GM21529 (cell line): ENCODE measurements at regions not wholly inside any gene's neighbourhood (a gene's known extent, or its start where the extent isn't known, plus 50 kb on each side); places are given as distances from the start of the nearest gene placed in this dataset.
"Not testable (repeated sequence)": the region's sequence is repeated elsewhere in the genome, so short reads cannot be mapped to it uniquely, and the experiment has no call there.

Source experiments
- ATAC-seq: cut with Tn5 transposase; IDR thresholded peaks from one replicate; pipeline ENCODE4 v1.9.1; 2021; ENCODE audit not compliant: unreplicated experiment

- ATAC-seq, result no peak
Measured at GRCh38 chr16:87042551-87043230, 274.5 kb downstream of the C16orf95 start.

- no peak for ATAC-seq
Measured at GRCh38 chr16:87043231-87044031, 273.8 kb downstream of the C16orf95 start.

DNA sequence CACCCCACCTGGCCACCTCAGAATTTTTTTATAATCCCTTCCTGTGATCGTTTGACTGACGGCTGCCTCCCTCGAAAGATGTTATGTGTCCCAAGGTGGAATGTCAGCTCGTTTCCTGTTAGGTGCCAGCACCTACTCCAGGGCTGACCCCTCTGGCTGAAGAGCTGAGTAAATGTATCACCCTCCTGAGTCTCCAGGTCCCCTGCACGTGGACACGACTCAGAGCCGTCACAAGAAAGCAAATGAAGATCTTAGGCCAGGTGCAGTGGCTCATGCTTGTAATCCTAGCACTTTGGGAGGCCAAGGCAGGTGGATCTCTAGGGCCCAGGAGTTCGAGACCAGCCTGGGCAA is 273.2 kb downstream of the C16orf95 start:
- ATAC-seq, result no peak

- no peak for ATAC-seq
Measured at GRCh38 chr16:87044829-87045228, 272.4 kb downstream of the C16orf95 start.

GRCh38 chr16:87045466-87046216 is 271.6 kb downstream of the C16orf95 start:
- ATAC-seq, result no peak

GRCh38 chr16:87046235-87046634 is 271.0 kb downstream of the C16orf95 start:
- ATAC-seq, result no peak

DNA sequence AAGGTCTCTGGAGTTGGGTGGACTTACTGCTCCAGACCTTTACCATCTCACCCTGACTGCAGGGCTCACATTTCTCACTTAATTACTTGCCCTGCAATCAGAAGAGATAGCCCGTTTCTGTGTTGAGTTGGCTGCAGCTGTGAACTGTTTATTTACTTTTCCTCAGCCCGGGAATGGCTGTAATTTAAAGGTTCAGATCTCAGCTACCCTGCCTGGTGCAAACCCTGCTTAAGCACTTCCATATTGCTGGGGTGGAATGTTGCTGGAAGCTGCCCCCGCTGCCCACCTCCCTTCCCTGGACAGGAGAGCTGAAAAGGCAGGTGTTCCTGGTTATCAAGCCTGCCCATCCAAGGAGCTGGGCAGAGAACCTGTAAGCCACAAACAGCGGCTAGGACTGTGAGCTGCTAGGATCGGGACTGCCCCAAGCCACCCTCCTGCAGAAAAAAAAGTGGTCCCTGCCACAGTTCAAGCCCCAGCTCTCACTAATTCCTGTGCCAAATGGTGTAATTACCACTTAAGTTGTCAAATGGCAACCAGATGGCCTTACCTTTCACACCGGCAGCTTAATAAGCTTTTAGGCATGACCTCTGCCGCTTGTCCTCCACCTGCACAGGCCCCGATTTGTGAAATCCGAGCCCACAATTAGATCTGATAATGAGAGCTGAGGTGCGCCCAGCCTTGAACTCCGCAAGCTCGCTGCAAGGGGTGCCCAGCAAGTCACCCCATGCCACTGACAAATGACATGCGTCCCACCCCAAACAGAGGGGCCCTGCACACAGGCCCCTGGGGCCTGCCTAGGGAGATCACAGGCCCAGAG is 269.8 kb downstream of the C16orf95 start:
- no peak for ATAC-seq

GRCh38 chr16:87048038-87048729 is 269.0 kb downstream of the C16orf95 start:
- no peak for ATAC-seq

- ATAC-seq, result no peak
Measured at GRCh38 chr16:87048730-87049115, 268.5 kb downstream of the C16orf95 start.

- not testable (repeated sequence) for ATAC-seq
Measured at GRCh38 chr16:87049216-87049615, 268.0 kb downstream of the C16orf95 start.

DNA sequence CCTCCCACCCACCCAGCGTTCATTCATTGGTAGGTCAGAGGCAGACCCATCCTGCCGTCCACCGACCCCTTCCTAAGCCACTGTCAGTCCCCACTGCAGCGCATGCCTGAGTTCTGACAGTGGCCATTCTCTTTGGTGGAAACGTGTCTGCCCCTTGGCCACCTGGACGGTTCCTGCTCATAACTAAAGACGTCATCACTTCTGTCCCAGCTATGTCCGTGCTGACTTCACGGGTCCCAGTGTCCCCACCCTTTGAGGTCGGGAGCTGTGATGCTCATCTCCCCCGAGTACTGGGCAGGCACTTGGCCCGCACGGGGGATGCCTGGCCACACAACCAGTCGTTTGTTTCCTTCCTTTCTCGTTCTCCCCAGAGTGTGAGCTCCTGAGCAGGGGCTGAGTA is 267.1 kb downstream of the C16orf95 start:
- ATAC-seq, result no peak

GRCh38 chr16:87051526-87052320 is 265.5 kb downstream of the C16orf95 start:
- ATAC-seq, result no peak

GRCh38 chr16:87052506-87052905 is 264.7 kb downstream of the C16orf95 start:
- ATAC-seq, result no peak

GRCh38 chr16:87053016-87053982 is 263.9 kb downstream of the C16orf95 start:
- ATAC-seq, result no peak

DNA sequence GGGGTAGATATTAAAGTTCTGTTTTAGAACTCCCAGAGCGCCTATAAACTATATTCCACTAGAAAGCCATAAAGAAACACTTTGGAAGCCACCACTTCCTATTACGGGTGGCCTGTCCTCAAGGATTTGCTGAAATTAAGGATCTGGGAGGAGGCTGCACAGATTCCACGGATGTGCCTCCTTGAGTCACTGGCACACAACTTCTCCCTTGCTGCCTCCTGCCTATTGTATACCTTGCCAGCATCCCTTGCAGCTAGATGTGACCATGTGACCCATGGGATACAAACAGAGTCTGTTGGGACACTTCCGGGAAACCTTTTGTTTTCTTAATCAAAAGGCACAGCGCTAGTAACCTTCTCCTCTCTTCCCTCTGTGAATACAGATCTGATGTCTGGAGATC is 263.0 kb downstream of the C16orf95 start:
- no peak for ATAC-seq

DNA sequence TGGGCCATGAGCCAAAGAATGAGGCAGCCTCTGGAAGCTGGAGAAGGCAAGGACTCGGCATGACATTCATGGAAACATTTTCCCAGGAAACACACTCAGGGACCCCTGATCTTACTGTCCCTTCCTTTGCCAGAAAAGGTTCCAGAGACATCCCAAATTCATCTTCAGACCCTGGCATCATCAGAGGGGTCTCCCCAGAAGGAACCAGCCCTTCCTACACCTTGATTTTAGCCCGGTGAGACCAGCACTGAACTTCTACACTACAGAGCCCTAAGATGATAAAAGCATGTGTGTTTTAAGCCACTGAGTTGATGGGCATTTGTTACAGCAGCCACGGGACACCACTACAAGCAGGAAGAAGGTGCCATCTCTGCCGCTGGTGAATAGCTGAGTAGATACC is 262.3 kb downstream of the C16orf95 start:
- no peak for ATAC-seq

DNA sequence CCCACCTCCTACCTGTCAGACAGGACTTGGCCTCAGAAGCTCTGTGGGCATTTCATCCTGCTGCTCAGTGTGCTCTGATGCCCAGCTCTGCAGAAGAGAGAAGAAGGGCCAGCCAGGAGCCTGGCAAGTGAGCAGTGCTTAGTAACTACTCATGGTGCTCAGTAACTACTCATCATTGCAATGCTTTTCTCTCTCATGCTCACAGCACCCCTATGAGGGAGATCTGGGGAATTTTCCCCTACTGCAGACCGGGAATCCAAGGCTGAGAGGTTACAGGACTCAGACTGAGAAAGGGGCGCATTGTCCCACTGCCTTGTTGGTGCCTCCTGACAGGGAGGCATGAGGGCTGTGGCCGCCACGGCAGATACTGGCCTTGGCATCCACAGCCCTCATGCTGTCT is 261.1 kb downstream of the C16orf95 start:
- no peak for ATAC-seq

DNA sequence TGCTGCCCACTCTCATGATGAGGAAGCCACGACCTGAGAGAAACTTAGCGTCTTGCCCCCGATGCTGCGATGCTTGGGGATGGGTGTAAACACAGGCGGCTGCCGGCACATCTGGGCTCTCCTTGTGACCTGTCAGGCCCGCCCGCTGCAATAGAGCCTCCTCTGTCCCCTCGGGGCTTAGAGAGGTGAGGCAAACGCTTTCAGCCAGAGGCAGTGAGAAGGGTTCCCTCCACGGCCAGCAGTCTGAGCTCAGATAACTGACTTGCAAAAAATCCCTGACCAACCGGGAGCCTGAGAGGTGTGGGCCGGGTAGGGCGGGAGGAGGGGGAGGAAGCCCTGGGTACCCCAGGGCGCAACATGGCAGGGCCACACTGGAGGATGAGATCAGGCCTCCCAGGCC is 260.6 kb downstream of the C16orf95 start:
- ATAC-seq, result no peak
